ENCODE measurements at regions not wholly inside any gene's neighbourhood (a gene's known extent, or its start where the extent isn't known, plus 50 kb on each side); places are given as distances from the start of the nearest gene placed in this dataset.

- H3K36me3 ChIP-seq (ENCODE audit: control insufficient read depth in 2 of 2, insufficient read depth in 2 of 2, low read length in 1 of 2) = no peaks in the 10 kb centered on the region
- no peak for TF ChIP-seq STAT3 (IDR thresholded peaks at IDR 0.05; ENCODE audit: low read depth, low read length)
- no peak for TF ChIP-seq RUNX3 (IDR thresholded peaks at IDR 0.05; ENCODE audit: low read length)
- TF ChIP-seq RB1 (IDR thresholded peaks at IDR 0.05; ENCODE audit: borderline replicate concordance) = no peak
- no peak for TF ChIP-seq ESRRA (IDR thresholded peaks at IDR 0.05; ENCODE audit: low read length)
- no peak for TF ChIP-seq STAT1 (conservative IDR thresholded peaks at IDR 0.05)
- no peak for TF ChIP-seq E4F1 (IDR thresholded peaks at IDR 0.05; ENCODE audit: borderline replicate concordance, partially characterized antibody)
- TF ChIP-seq EP300 (IDR thresholded peaks at IDR 0.05; ENCODE audit: borderline replicate concordance in 1 of 2, control insufficient read depth in 1 of 2, low read depth in 2 of 2, low read length in 2 of 2) = no peak
- no peak for TF ChIP-seq CEBPB (IDR thresholded peaks at IDR 0.05; ENCODE audit: borderline replicate concordance in 1 of 2, low read depth in 2 of 2, low read length in 2 of 2)
- no peak for TF ChIP-seq ZBED1 (IDR thresholded peaks at IDR 0.05; ENCODE audit: borderline replicate concordance)
- no peak for TF ChIP-seq NR2C1 (IDR thresholded peaks at IDR 0.05)
- no peak overlapping the region for H3K9ac ChIP-seq (ENCODE audit: control insufficient read depth, insufficient read depth, low read length)
- WGBS (ENCODE audit: insufficient coverage, insufficient replicate concordance, low lambda C conversion rate, missing lambda C conversion rate) = 9% methylated on average over 3 of the region's 3 CpGs
- in situ Hi-C loops (cut with MboI) (no loop called here), intact Hi-C loops (cut with micrococcal nuclease; ENCODE audit: unreplicated experiment) (no loop called here)
- ATAC-seq (no peak), DNase-seq (ENCODE audit: low read depth, low spot score) (no peak), FAIRE-seq (no peak)
- ChIA-PET RAD21 (ENCODE audit: unreplicated experiment) (no interaction called here), CTCF (interaction anchor here (0.5 kb wide), 1 partner anchor 1586 kb away, joined by 3 read pairs; no protein-coding TSS in a partner anchor), POLR2A (no interaction called here), SMC1A (ENCODE audit: uncharacterized antibody, unreplicated experiment) (interaction anchor here (0.9 kb wide), 1 partner anchor 10 kb away, joined by 3 read pairs; no protein-coding TSS in a partner anchor)
- H3K4me3 ChIP-seq = no peak overlapping the region
- H3K4me2 ChIP-seq (ENCODE audit: control insufficient read depth, insufficient read depth) = no peak overlapping the region
- H4K20me1 ChIP-seq (ENCODE audit: control insufficient read depth, insufficient read depth) = no peaks in the 10 kb centered on the region
- no peaks in the 10 kb centered on the region for H3K4me1 ChIP-seq (ENCODE audit: control insufficient read depth, insufficient read depth, low read length)
- H2AFZ ChIP-seq (ENCODE audit: control insufficient read depth, low read depth, low read length) = no peak overlapping the region
- H3K79me2 ChIP-seq (ENCODE audit: control insufficient read depth, insufficient read depth, low read length) = no peaks in the 10 kb centered on the region
- H3K9me3 ChIP-seq (replicated peaks; ENCODE audit: control insufficient read depth, insufficient read depth, low read length) = no peaks in the 10 kb centered on the region
- H3K27me3 ChIP-seq (replicated peaks in 1 of 2; ENCODE audit: control insufficient read depth in 2 of 2, insufficient read depth in 2 of 2, low read length in 1 of 2) = no peaks in the 10 kb centered on the region
- H3K27ac ChIP-seq (ENCODE audit: control insufficient read depth, insufficient read depth) = no peak overlapping the region
- no TSS peak for BruUV-seq (replicated peaks)
These were observed 125.1 kb downstream of the SQOR start for GRCh38 chr15:45759936-45760335.

All from GM12878 (cell line).